ENCODE measurements at regions not wholly inside any gene's neighbourhood (a gene's known extent, or its start where the extent isn't known, plus 50 kb on each side); places are given as distances from the start of the nearest gene placed in this dataset.

DNA sequence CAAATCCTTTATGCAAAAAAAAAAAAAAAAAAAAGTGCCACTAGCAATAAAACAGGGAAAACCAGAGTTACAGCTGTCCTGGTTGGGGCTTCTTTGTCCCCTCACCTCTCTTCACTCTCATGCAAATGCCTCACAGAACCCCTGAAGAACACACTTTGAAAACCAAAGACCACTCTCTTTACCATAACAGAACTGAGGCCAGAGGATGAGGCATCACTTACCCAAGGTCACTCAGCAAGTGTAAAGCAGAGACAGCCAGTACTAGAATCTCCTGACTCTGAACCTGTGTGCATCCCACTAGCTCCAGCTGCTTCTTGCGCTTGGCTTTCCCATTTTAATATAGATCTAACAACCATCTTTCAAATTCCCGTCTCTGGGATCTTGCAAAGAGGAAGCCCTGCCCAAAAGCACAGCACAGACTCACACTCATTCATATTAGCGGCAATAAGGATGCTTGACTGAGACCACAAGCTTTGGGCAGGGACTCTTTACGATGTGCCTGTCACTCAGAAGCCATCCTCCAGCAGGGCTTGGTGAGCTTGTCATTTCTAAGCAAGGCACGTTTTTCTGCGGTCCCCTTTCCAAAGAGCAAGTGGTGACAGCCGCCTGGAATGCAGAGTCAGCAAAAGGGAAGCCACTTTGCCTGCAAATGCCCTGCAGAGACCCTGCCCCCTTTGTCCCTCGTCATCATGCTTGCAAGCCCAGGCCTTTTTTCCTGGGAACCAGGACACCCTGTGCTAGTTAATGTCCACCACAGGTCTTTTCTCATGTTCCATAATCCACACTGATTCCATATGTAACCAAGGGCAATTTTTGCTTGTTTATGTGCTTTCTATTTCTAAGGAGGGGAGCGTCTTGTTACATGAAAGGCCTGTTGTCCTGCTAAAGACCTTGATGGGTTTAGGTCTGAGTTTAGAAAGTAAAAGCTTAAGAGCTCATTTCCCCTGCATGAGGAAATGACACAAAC lies 76.5 kb upstream of the NFIA start:
- peak overlapping the region; percentile 85; the same call in 1 of the 2 replicates for H2BK5ac ChIP-seq (ENCODE audit: low read depth, low read length)
- peak; percentile 89 for FAIRE-seq
- H4K5ac ChIP-seq (ENCODE audit: insufficient read length, low read depth, low read length) = peak overlapping the region; percentile 4
- H3K9ac ChIP-seq (replicated peaks in 1 of 4; ENCODE audit: extremely low read depth in 1 of 4, low read depth in 3 of 4, low read length in 3 of 4) = peak overlapping the region in 1 of 4 experiments; percentile 37; a peak in 2 of 7 replicates
- H3K27me3 ChIP-seq (replicated peaks in 1 of 4; ENCODE audit: control insufficient read depth in 3 of 4, extremely low read depth in 1 of 4, insufficient read depth in 3 of 4, low read length in 3 of 4) = no peaks in the 10 kb centered on the region
- H4K91ac ChIP-seq (replicated peaks; ENCODE audit: insufficient read length, low read length) = peak overlapping the region; percentile 61
- peak overlapping the region; percentile 47; the same call in 1 of the 2 replicates for H2AFZ ChIP-seq (ENCODE audit: low read length)
- no peaks in the 10 kb centered on the region for H3K36me3 ChIP-seq (ENCODE audit: control insufficient read depth in 2 of 4, insufficient read depth in 4 of 4, low read length in 3 of 4)
- H3K23ac ChIP-seq (ENCODE audit: insufficient read length) = no peak overlapping the region
- H3K4me1 ChIP-seq (replicated peaks in 1 of 4; ENCODE audit: control insufficient read depth in 3 of 4, insufficient read depth in 4 of 4, low read length in 3 of 4) = peaks cover 12 to 33% (median 24%) of the 10 kb centered on the region in 4 experiments; a peak in 6 of 7 replicates
- peak overlapping the region; percentile 65 to 89 for H3K4me2 ChIP-seq (ENCODE audit: insufficient read depth in 1 of 2, low read depth in 2 of 2, low read length in 2 of 2)
- 12% methylated on average over 9 of the region's 9 CpGs; no CpG with 5 or more reads in 1 of the 2 experiments for WGBS, 2 experiments (ENCODE audit: extremely low coverage in 1 of 2, insufficient coverage in 1 of 2, insufficient read length in 1 of 2, insufficient replicate concordance in 2 of 2, low coverage in 1 of 2, low lambda C conversion rate in 2 of 2, missing lambda C conversion rate in 1 of 2)
- H2BK120ac ChIP-seq (replicated peaks; ENCODE audit: low read depth, low read length) = peak overlapping the region; percentile 1
- peak overlapping the region; percentile 51; the same call in 1 of the 2 replicates for H2BK12ac ChIP-seq (ENCODE audit: low read depth, low read length)
- peak overlapping the region; percentile 66 for H2BK20ac ChIP-seq (ENCODE audit: low read length)
- peak; percentile 31 to 64 for DNase-seq (ENCODE audit: low read depth in 1 of 2, low spot score in 2 of 2)
- ChIA-PET POLR2A (ENCODE audit: partially characterized antibody) (interaction anchor here (1.5 to 2.2 kb wide), 3 partner anchors 8 to 44 kb away, joined by 4 to 8 read pairs (median 5); no protein-coding TSS in a partner anchor), CTCF (ENCODE audit: partially characterized antibody) (interaction anchor here (0.6 to 2.4 kb wide), 8 partner anchors 13 to 849 kb away, joined by 3 to 8 read pairs (median 4); no protein-coding TSS in a partner anchor)
- H4K8ac ChIP-seq (ENCODE audit: extremely low read depth, insufficient read depth, low read length) = no peak overlapping the region
- no peaks in the 10 kb centered on the region for H4K20me1 ChIP-seq (replicated peaks in 1 of 2; ENCODE audit: control insufficient read depth in 1 of 2, insufficient read depth in 2 of 2, low read length in 2 of 2)
- H3K27ac ChIP-seq (ENCODE audit: low read depth, low read length) = 0 out of 2 replicates have a peak overlapping the region, but pooled peaks have one; percentile 12
- peak overlapping the region in 3 of 4 experiments; percentile 3 to 42 (median 16); a peak in 4 of 8 replicates for H3K4me3 ChIP-seq (ENCODE audit: extremely low read depth in 1 of 4, insufficient read depth in 2 of 4, low read depth in 3 of 4, low read length in 4 of 4)
- peak overlapping the region; percentile 20; the same call in 1 of the 2 replicates for H3K18ac ChIP-seq (ENCODE audit: extremely low read depth, low read length)
- no peak overlapping the region for H3K4ac ChIP-seq (replicated peaks; ENCODE audit: insufficient read length, low read depth, low read length)
- H3K23me2 ChIP-seq (ENCODE audit: low read depth, low read length) = 0 out of 2 replicates have a peak, but pooled peaks cover 5% of the 10 kb centered on the region
- H3K56ac ChIP-seq (replicated peaks; ENCODE audit: insufficient read length, low read depth, low read length) = no peak overlapping the region
- no peak overlapping the region for H2BK15ac ChIP-seq (ENCODE audit: low read length)
- H3K14ac ChIP-seq (ENCODE audit: insufficient read length) = no peak overlapping the region
- no peaks in the 10 kb centered on the region for H3K79me1 ChIP-seq (ENCODE audit: low read depth, low read length)
- H3K79me2 ChIP-seq (ENCODE audit: control insufficient read depth in 1 of 2, insufficient read depth in 2 of 2, low read length in 2 of 2) = no peaks in the 10 kb centered on the region
- H2AK5ac ChIP-seq (ENCODE audit: low read depth, low read length) = no peak overlapping the region
- no peaks in the 10 kb centered on the region for H3K9me3 ChIP-seq (ENCODE audit: insufficient read depth in 2 of 2, low read depth in 1 of 2, low read length in 1 of 2)
- no peak for TF ChIP-seq GABPA (IDR thresholded peaks at IDR 0.05; ENCODE audit: borderline replicate concordance, insufficient read depth, low read length)
- TF ChIP-seq TCF12 (IDR thresholded peaks at IDR 0.05; ENCODE audit: low read depth, low read length) = no peak
- TF ChIP-seq ZNF274 (IDR thresholded peaks at IDR 0.05; ENCODE audit: borderline replicate concordance, extremely low read depth, low read length) = no peak
- TF ChIP-seq SP1 (IDR thresholded peaks at IDR 0.05; ENCODE audit: low read depth, low read length) = peak; percentile 77; the same call in 1 of the 2 replicates
- no peak for TF ChIP-seq FOSL1 (IDR thresholded peaks at IDR 0.05; ENCODE audit: insufficient read depth, low read depth, low read length)
- 0 out of 2 replicates have a peak, but pooled peaks have one; percentile 17 for TF ChIP-seq CREB1 (IDR thresholded peaks at IDR 0.05)
- TF ChIP-seq RAD21 (IDR thresholded peaks at IDR 0.05 in 1 of 2, conservative IDR thresholded peaks at IDR 0.05 in 1 of 2; ENCODE audit: low read depth in 2 of 2, low read length in 2 of 2) = 0 out of 4 replicates have a peak, but pooled peaks of 1 of the 2 experiments have one; percentile 1
- TF ChIP-seq GTF2F1 (IDR thresholded peaks at IDR 0.05; ENCODE audit: borderline replicate concordance, low read depth, low read length) = no peak
- TF ChIP-seq SIRT6 (IDR thresholded peaks at IDR 0.05; ENCODE audit: low read length) = no peak
- peak; percentile 83 for TF ChIP-seq TEAD4 (IDR thresholded peaks at IDR 0.05; ENCODE audit: low read depth, low read length)
- TF ChIP-seq SRF (IDR thresholded peaks at IDR 0.05; ENCODE audit: low read depth, low read length) = no peak
